Activated B cell treated with CpG ODN at 0.5 μM for 24 hours (primary cell): ENCODE measurements at regions not wholly inside any gene's neighbourhood (a gene's known extent, or its start where the extent isn't known, plus 50 kb on each side); places are given as distances from the start of the nearest gene placed in this dataset.

Experiments
- ATAC-seq: fragments of 200-7000 bp; cut with Tn5 transposase; one replicate; pipeline ENCODE4 v1.10.0; 2021; ENCODE audit warnings: low read depth, mild to moderate bottlenecking, moderate library complexity
- CTCF ChIA-PET: fragments of 350-600 bp; sonication (Branson Sonifier 250); formaldehyde crosslinking; loops from one replicate; lab custom pipeline; 2021; ENCODE audit warnings: antibody characterized with exemption; lab: Charles Lee
- POLR2A ChIA-PET: fragments of 350-600 bp; sonication (Branson Sonifier 250); formaldehyde crosslinking; loops from one replicate; lab custom pipeline; 2021; ENCODE audit warnings: antibody characterized with exemption; lab: Charles Lee
- DNase-seq: peaks from one replicate; pipeline ENCODE4 v3.0.0; 2022
- H3K27ac Mint-ChIP-seq: one replicate; pipeline ENCODE4 v1.8.0; 2020; ENCODE audit warnings: mixed read lengths
- H3K27me3 Mint-ChIP-seq: one replicate; pipeline ENCODE4 v1.8.0; 2021; ENCODE audit warnings: mixed read lengths
- H3K36me3 Mint-ChIP-seq: one replicate; pipeline ENCODE4 v1.8.0; 2021; ENCODE audit warnings: low read depth, mixed read lengths
- H3K4me1 Mint-ChIP-seq: one replicate; pipeline ENCODE4 v1.8.0; 2021; ENCODE audit warnings: mixed read lengths
- H3K4me3 Mint-ChIP-seq: one replicate; pipeline ENCODE4 v1.8.0; 2020; ENCODE audit warnings: mild to moderate bottlenecking, mixed read lengths
- H3K9me3 Mint-ChIP-seq: one replicate; pipeline ENCODE4 v1.8.0; 2020; ENCODE audit warnings: mixed read lengths
- intact Hi-C: fragments of 100-400 bp; cut with micrococcal nuclease; formaldehyde crosslinking; loops from one replicate; pipeline ENCODE4 v1.15.1; 2024
- TF ChIP-seq, protein P1 (sequence below): fragments of 200-600 bp; IDR thresholded peaks from one replicate; pipeline ENCODE4 v1.8.0; 2022; ENCODE audit warnings: antibody characterized with exemption, mild to moderate bottlenecking

DNA sequence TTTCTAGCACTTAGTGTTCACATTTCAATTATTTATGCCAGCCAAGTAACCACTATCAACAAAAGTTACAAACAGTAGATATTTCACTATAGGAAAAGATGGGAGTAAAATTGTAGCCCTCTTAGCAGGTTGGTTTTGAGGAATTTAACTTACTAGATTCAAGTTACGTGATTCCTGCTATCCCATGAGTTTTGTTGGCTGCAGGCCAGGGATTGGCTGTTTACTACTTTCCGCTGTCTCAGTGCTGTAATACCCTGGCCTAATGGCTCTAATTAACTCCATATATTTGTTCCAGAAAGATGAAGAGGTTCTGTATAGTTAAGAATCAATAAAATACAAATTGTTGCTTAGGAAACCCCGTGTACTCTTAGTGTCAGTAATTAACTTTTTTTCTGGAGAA, 55.5 kb upstream of the MAGED1 start:
- ATAC-seq: no peak
- no peak for DNase-seq
- TF ChIP-seq, protein P1, sequence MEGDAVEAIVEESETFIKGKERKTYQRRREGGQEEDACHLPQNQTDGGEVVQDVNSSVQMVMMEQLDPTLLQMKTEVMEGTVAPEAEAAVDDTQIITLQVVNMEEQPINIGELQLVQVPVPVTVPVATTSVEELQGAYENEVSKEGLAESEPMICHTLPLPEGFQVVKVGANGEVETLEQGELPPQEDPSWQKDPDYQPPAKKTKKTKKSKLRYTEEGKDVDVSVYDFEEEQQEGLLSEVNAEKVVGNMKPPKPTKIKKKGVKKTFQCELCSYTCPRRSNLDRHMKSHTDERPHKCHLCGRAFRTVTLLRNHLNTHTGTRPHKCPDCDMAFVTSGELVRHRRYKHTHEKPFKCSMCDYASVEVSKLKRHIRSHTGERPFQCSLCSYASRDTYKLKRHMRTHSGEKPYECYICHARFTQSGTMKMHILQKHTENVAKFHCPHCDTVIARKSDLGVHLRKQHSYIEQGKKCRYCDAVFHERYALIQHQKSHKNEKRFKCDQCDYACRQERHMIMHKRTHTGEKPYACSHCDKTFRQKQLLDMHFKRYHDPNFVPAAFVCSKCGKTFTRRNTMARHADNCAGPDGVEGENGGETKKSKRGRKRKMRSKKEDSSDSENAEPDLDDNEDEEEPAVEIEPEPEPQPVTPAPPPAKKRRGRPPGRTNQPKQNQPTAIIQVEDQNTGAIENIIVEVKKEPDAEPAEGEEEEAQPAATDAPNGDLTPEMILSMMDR: no peak
- intact Hi-C loops: no loop called here
- ChIA-PET CTCF (no interaction called here), POLR2A (no interaction called here)
- H3K27me3 Mint-ChIP-seq: no peaks in the 10 kb centered on the region
- peaks cover 13% of the 10 kb centered on the region for H3K36me3 Mint-ChIP-seq
- no peaks in the 10 kb centered on the region for H3K4me1 Mint-ChIP-seq
- no peak overlapping the region for H3K4me3 Mint-ChIP-seq
- no peak overlapping the region for H3K27ac Mint-ChIP-seq
- H3K9me3 Mint-ChIP-seq: no peaks in the 10 kb centered on the region
